ENCODE measurements at regions not wholly inside any gene's neighbourhood (a gene's known extent, or its start where the extent isn't known, plus 50 kb on each side); places are given as distances from the start of the nearest gene placed in this dataset.

DNA sequence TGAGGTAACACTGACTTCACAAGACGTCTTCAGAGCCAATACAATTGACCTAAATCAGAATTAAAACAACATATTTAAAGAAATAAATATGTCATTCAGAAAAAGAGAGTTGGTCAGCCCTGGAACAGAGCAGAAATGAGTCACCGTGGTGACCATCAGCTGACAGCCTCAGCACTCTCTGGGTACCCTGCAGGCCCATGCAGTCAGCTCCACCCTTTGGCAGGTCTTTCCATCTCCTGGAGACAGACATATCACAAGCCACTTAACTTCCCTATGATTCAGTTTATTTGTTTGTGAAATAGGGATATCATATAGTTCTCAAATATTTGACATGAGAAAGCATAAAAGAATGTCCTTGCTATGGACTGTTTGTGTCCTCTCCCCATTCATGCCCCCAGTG, 151.6 kb upstream of the MEF2C start:
- no peak for DNase-seq (ENCODE audit: low spot score in 2 of 2)
- no peak for TF ChIP-seq POLR2AphosphoS5 (IDR thresholded peaks at IDR 0.05)
- no peak for TF ChIP-seq POLR2A (IDR thresholded peaks at IDR 0.05)
- no peak for TF ChIP-seq CTCF (IDR thresholded peaks at IDR 0.05)
- intact Hi-C loops (cut with DNase I; ENCODE audit: low total_unique reads): no loop called here

DNA sequence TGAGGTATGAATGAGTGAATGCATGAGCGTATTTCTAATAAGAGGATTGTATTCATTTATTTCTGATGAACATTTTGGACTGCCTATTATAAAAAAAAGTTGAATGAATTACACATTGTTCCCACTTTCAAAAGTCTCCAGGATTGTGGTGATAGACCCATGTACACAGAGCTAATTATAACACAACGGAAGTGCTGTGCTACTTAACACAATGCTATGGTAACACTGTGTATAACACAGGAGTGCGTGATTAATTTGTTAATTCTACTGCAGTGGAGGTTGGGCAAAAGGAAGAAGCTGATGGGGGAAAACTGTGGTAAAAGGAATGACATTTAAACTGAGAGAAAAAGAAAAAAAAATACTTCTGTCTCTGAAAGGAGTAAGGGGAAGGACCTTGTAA, 147.8 kb upstream of the MEF2C start:
- no peak for DNase-seq (ENCODE audit: low spot score in 2 of 2)

More for the DNA sequence above, 151.6 kb upstream of the MEF2C start:
- H3K9me3 ChIP-seq: no peaks in the 10 kb centered on the region
- no peak overlapping the region for H3K27ac ChIP-seq
- no peaks in the 10 kb centered on the region for H3K36me3 ChIP-seq
- no peak overlapping the region for H3K4me3 ChIP-seq
- no peaks in the 10 kb centered on the region for H3K27me3 ChIP-seq
- H3K4me1 ChIP-seq: no peaks in the 10 kb centered on the region

DNA sequence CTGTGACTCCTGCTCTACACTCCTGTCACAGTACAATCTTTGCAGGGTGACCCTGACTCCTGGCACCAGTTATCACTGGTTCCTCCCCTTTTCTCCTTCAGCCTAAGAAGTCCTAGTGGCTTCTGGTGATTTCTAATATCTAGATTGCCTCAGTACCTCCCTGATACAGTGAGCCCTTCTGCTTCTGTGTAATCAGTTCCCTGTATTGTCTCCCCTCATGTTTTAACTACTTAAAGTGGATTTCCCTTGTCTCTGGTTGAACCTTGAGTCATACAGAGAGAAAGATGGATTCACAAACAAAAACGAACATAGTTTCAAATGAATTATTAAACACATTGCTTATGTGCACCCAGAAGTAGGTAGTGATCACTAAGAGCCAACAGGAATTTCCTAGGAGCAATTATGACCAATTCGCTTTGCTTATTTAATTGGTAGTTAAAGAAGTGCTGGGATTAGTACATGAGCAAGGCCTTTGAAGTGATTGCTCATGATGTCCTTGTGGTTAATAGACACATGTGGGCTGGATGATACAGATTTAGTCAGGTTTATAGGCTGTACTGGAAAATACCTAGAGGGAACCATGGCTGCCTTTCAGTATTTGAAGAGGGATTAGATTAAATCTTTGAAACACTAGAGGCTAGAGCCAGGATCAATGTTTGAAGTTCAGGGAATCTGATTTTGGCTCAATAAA, 145.8 kb upstream of the MEF2C start:
- DNase-seq (ENCODE audit: low spot score in 2 of 2): no peak
- intact Hi-C loops (cut with DNase I; ENCODE audit: low total_unique reads): no loop called here
- H3K9me3 ChIP-seq: no peaks in the 10 kb centered on the region
- TF ChIP-seq POLR2AphosphoS5 (IDR thresholded peaks at IDR 0.05) (no peak), POLR2A (IDR thresholded peaks at IDR 0.05) (no peak), CTCF (IDR thresholded peaks at IDR 0.05) (no peak)
- no peaks in the 10 kb centered on the region for H3K4me1 ChIP-seq
- H3K36me3 ChIP-seq: no peaks in the 10 kb centered on the region
- no peaks in the 10 kb centered on the region for H3K27me3 ChIP-seq
- H3K27ac ChIP-seq: no peak overlapping the region
- no peak overlapping the region for H3K4me3 ChIP-seq

More for the DNA sequence above, 147.8 kb upstream of the MEF2C start:
- intact Hi-C loops (cut with DNase I; ENCODE audit: low total_unique reads): no loop called here
- Histone ChIP-seq H3K36me3 (no peaks in the 10 kb centered on the region), H3K27ac (no peak overlapping the region), H3K9me3 (no peaks in the 10 kb centered on the region), H3K4me1 (no peaks in the 10 kb centered on the region), H3K27me3 (no peaks in the 10 kb centered on the region), H3K4me3 (no peak overlapping the region)
- no peak for TF ChIP-seq POLR2AphosphoS5 (IDR thresholded peaks at IDR 0.05)
- TF ChIP-seq CTCF (IDR thresholded peaks at IDR 0.05): no peak
- TF ChIP-seq POLR2A (IDR thresholded peaks at IDR 0.05): no peak

DNA sequence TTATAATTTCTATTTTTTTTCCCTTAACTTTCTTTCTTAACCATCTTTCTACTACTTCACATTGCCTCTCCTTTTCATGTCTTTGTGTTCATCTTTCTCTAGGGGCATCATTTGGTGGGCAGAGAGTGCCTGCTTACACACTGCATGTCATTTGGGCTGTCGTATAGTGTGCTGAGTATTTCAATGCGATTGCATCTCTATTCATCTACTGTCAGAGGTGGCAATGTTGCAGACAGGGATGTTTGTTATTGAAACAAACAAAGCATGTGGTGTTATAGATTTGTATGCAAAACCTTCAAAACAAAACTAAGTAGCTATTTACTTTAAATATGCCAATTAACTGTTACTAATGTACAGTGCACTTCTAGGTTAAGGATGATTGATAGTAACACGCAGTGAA, 141.1 kb upstream of the MEF2C start:
- Histone ChIP-seq H3K9me3 (no peaks in the 10 kb centered on the region), H3K4me1 (no peaks in the 10 kb centered on the region), H3K4me3 (no peak overlapping the region), H3K27me3 (no peaks in the 10 kb centered on the region), H3K27ac (no peak overlapping the region), H3K36me3 (no peaks in the 10 kb centered on the region)
- no peak for TF ChIP-seq CTCF (IDR thresholded peaks at IDR 0.05)
- no peak for TF ChIP-seq POLR2A (IDR thresholded peaks at IDR 0.05)
- TF ChIP-seq POLR2AphosphoS5 (IDR thresholded peaks at IDR 0.05): no peak
- DNase-seq (ENCODE audit: low spot score in 2 of 2): no peak
- intact Hi-C loops (cut with DNase I; ENCODE audit: low total_unique reads): no loop called here

GRCh38 chr5:89020926-89021610, 138.1 kb upstream of the MEF2C start:
- Histone ChIP-seq H3K36me3 (no peaks in the 10 kb centered on the region), H3K27me3 (no peaks in the 10 kb centered on the region), H3K27ac (no peak overlapping the region), H3K9me3 (no peaks in the 10 kb centered on the region), H3K4me3 (no peak overlapping the region), H3K4me1 (no peaks in the 10 kb centered on the region)
- no peak for DNase-seq (ENCODE audit: low spot score in 2 of 2)
- intact Hi-C loops (cut with DNase I; ENCODE audit: low total_unique reads): no loop called here
- TF ChIP-seq POLR2A (IDR thresholded peaks at IDR 0.05): no peak
- TF ChIP-seq POLR2AphosphoS5 (IDR thresholded peaks at IDR 0.05): no peak
- TF ChIP-seq CTCF (IDR thresholded peaks at IDR 0.05): no peak
